RWPE2 (cell line): ENCODE measurements at regions not wholly inside any gene's neighbourhood (a gene's known extent, or its start where the extent isn't known, plus 50 kb on each side); places are given as distances from the start of the nearest gene placed in this dataset.

Source experiments
- ATAC-seq: fragments of 200-7000 bp; cut with Tn5 transposase; 3 replicates; pipeline ENCODE4 v1.9.1; 2021; ENCODE audit warnings: low read depth
- DNase-seq: peaks from one replicate; pipeline ENCODE4 v3.0.0-alpha.2; 2020; ENCODE audit warnings: low spot score
- H3K27ac ChIP-seq: fragments of 450-650 bp; 2 replicates; pipeline ENCODE4 v1.5.1; 2017; ENCODE audit warnings: mild to moderate bottlenecking; ENCODE audit not compliant: poor library complexity, severe bottlenecking
- H3K27me3 ChIP-seq: fragments of 250-450 bp; sonication (Bioruptor Pico); 2 replicates; pipeline ENCODE4 v1.5.1; 2021; ENCODE audit warnings: mild to moderate bottlenecking, moderate library complexity; ENCODE audit not compliant: insufficient read depth, poor library complexity, severe bottlenecking
- H3K36me3 ChIP-seq: fragments of 250-450 bp; sonication (Bioruptor Pico); 2 replicates; pipeline ENCODE4 v1.5.1; 2020; ENCODE audit warnings: low read depth, mild to moderate bottlenecking, moderate library complexity
- H3K4me1 ChIP-seq: fragments of 250-450 bp; sonication (Bioruptor Pico); 2 replicates; pipeline ENCODE4 v1.5.1; 2021; ENCODE audit warnings: mild to moderate bottlenecking, moderate library complexity; ENCODE audit not compliant: insufficient read depth, poor library complexity, severe bottlenecking
- H3K4me3 ChIP-seq: fragments of 250-450 bp; sonication (Bioruptor Pico); 2 replicates; pipeline ENCODE4 v1.5.1; 2021; ENCODE audit warnings: mild to moderate bottlenecking, moderate library complexity; ENCODE audit not compliant: severe bottlenecking
- H3K9me3 ChIP-seq: fragments of 250-450 bp; sonication (Bioruptor Pico); 2 replicates; pipeline ENCODE4 v1.5.1; 2021; ENCODE audit warnings: mild to moderate bottlenecking, moderate library complexity; ENCODE audit not compliant: severe bottlenecking
- TF ChIP-seq, protein P1 (sequence below): fragments of 450-650 bp; IDR thresholded peaks from one replicate; pipeline ENCODE4 v1.5.1; 2017; ENCODE audit warnings: mild to moderate bottlenecking, moderate library complexity; ENCODE audit not compliant: poor library complexity, severe bottlenecking

DNA sequence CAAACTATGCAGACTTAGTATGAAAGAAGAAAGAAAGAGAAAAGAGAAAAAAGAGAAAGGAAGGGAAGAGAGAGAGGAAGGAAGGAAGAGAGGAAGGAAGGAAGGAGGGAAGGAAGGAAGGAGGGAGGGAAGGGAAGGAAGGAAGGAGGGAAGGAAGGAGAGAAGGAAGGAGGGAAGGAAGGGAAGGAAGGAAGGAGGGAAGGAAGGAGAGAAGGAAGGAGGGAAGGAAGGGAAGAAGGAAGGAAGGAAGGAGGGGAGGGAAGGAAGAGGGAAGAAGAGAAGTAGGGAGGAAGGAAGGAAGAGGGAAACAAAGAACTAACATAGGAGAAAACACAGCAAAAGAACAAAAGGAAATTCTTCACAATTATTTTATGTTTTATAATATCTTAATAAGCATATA is 502.1 kb downstream of the SOX6 start:
- ATAC-seq (no peak), DNase-seq (no peak)
- Histone ChIP-seq H3K27me3 (no peaks in the 10 kb centered on the region), H3K36me3 (no peaks in the 10 kb centered on the region), H3K4me3 (no peak overlapping the region), H3K27ac (no peak overlapping the region), H3K4me1 (no peaks in the 10 kb centered on the region), H3K9me3 (no peaks in the 10 kb centered on the region)
- TF ChIP-seq, protein P1, sequence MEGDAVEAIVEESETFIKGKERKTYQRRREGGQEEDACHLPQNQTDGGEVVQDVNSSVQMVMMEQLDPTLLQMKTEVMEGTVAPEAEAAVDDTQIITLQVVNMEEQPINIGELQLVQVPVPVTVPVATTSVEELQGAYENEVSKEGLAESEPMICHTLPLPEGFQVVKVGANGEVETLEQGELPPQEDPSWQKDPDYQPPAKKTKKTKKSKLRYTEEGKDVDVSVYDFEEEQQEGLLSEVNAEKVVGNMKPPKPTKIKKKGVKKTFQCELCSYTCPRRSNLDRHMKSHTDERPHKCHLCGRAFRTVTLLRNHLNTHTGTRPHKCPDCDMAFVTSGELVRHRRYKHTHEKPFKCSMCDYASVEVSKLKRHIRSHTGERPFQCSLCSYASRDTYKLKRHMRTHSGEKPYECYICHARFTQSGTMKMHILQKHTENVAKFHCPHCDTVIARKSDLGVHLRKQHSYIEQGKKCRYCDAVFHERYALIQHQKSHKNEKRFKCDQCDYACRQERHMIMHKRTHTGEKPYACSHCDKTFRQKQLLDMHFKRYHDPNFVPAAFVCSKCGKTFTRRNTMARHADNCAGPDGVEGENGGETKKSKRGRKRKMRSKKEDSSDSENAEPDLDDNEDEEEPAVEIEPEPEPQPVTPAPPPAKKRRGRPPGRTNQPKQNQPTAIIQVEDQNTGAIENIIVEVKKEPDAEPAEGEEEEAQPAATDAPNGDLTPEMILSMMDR, result no peak

DNA sequence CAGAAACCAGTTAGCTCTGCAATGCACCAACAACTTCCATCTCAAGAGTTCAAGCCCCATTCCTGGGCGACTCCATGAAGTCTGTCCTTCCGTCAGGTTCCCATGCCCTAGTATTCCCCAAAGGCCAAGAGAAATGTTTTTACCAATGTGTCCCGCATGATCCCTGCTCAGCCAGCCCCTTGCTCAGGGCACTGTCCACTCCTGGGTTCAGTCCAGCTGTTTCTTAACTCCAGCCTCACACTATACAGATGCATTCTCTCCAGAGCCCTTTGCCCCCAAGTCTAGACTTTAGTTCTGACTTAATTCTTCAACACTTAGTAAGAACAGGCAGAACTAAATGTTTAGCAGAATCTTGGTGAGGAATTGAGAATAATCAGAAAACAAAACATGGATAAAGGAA is 497.5 kb downstream of the SOX6 start:
- H3K36me3 ChIP-seq, result no peaks in the 10 kb centered on the region
- ATAC-seq (no peak), DNase-seq (no peak)
- no peak overlapping the region for H3K27ac ChIP-seq
- H3K27me3 ChIP-seq, result no peaks in the 10 kb centered on the region
- H3K4me1 ChIP-seq, result peaks cover 7% of the 10 kb centered on the region
- no peaks in the 10 kb centered on the region for H3K9me3 ChIP-seq
- TF ChIP-seq, protein P1, result no peak
- no peak overlapping the region for H3K4me3 ChIP-seq

DNA sequence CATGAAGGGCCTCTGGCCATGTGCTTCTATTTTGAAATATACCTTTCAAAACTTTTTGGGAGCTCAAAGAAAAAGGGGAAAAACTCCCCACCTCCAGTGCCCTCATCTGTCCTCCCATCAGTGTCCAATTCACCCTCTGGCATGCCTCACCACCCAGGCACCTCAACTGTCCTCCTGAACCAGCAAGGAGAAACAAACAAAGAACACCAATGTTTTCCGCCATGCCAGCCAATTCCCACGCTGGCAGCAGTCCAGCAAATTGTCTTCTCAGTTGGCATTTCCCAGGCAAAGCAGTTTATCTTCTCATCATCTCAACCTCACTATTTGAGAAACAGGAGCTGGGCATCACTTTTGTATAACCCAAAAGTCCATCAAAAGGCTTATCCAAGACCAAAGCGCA is 496.9 kb downstream of the SOX6 start:
- H3K4me1 ChIP-seq, result peaks cover 10% of the 10 kb centered on the region
- ATAC-seq (no peak), DNase-seq (no peak)
- H3K36me3 ChIP-seq, result no peaks in the 10 kb centered on the region
- no peak overlapping the region for H3K4me3 ChIP-seq
- TF ChIP-seq, protein P1, result no peak
- no peaks in the 10 kb centered on the region for H3K27me3 ChIP-seq
- H3K27ac ChIP-seq, result no peak overlapping the region
- no peaks in the 10 kb centered on the region for H3K9me3 ChIP-seq

DNA sequence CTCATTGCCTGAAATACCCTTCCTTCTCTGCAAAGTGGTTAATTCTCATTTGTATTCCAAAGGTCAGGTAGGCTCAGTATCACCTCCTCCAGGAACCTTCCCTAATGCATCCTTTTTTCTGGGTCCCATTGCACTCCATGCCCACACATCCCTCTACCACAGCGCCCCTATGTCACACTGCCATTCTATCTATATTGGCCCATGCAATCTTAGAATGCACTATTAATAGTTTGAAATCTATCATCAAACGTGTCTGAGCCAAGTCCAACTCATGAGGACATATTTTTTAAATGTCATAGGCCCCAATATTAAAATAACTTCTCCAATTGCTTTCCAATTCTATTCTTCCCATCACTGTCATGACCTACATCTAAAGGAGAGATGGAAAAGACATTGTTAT is 495.1 kb downstream of the SOX6 start:
- no peaks in the 10 kb centered on the region for H3K27me3 ChIP-seq
- H3K4me1 ChIP-seq, result peaks cover 25% of the 10 kb centered on the region
- no peak for DNase-seq
- H3K4me3 ChIP-seq, result no peak overlapping the region
- no peak overlapping the region for H3K27ac ChIP-seq
- no peak for ATAC-seq
- TF ChIP-seq, protein P1, result no peak
- no peaks in the 10 kb centered on the region for H3K36me3 ChIP-seq
- no peaks in the 10 kb centered on the region for H3K9me3 ChIP-seq

DNA sequence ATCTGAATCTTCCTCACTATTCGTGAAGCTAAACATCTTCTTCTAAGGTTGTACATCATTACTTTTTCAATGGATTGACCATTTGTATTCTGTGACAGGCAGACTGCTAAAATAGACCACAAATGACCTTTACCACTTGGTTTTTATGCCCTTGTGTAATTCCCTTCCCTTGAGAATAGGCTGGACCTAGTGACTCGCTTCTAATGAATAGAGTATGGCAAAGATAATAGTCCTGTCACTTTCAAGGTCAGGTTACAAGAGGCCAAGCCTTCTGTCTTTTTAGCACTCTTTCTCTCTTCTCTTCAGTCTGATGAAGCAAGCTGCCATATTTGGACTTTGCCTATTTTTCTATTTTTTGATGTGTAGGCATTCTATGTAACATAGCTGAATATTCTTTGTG is 492.9 kb downstream of the SOX6 start:
- H3K27ac ChIP-seq, result peak overlapping the region; percentile 79
- DNase-seq (no peak), ATAC-seq (0 out of 3 replicates have a peak, but pooled peaks have one; percentile 14)
- H3K36me3 ChIP-seq, result no peaks in the 10 kb centered on the region
- H3K27me3 ChIP-seq, result no peaks in the 10 kb centered on the region
- no peaks in the 10 kb centered on the region for H3K9me3 ChIP-seq
- no peak overlapping the region for H3K4me3 ChIP-seq
- H3K4me1 ChIP-seq, result peaks cover 25% of the 10 kb centered on the region
- TF ChIP-seq, protein P1, result no peak
